SIG-M5 treated with dmso at 0.1 percent for 504 hours (cell line): ENCODE measurements at regions not wholly inside any gene's neighbourhood (a gene's known extent, or its start where the extent isn't known, plus 50 kb on each side); places are given as distances from the start of the nearest gene placed in this dataset.
"Not testable (repeated sequence)": the region's sequence is repeated elsewhere in the genome, so short reads cannot be mapped to it uniquely, and the experiment has no call there.

Experiments
- DNase-seq: peaks from one replicate; lab custom pipeline; 2025; ENCODE audit not compliant: unreplicated experiment; lab: John Stamatoyannopoulos, UW

DNA sequence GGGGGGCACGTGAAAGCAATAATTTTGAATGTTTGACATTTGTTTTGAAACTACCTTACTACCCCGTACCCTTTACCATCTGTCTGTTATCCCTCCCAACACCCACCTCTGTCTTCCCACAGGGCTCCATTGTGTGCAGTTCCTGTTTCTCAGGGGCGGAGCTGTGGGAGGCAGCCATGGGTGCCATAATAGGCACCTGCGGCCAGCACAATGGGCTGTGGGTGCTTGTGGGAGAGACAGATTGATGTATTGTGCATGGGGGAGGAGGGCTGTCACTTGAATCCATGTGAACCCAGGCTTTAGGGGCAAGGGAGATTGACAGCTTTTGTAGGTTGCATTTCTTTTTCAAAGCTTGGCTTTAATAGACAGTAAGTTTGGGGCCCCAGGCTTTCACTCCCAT lies 122.6 kb upstream of the CXorf66 start:
- DNase-seq = no peak

DNA sequence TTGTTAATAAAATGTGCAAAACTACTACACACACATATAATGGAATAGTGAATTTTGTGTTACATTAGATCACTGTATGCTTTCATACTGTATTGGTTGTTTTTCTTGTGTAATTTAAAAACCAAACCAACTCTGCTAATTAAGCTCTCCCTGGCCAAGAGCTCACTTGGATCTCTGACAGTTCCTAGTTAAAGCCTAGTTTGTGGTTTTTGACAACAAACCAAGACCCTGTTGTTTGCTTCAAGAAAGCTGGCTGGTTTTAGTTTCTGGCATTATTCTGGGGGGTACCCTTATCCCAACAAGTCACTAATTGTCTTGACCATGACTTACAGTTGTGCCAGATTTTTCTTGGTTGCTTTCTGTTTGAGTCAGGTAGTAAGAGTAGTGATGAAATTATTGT lies 121.4 kb upstream of the CXorf66 start:
- DNase-seq = no peak

DNA sequence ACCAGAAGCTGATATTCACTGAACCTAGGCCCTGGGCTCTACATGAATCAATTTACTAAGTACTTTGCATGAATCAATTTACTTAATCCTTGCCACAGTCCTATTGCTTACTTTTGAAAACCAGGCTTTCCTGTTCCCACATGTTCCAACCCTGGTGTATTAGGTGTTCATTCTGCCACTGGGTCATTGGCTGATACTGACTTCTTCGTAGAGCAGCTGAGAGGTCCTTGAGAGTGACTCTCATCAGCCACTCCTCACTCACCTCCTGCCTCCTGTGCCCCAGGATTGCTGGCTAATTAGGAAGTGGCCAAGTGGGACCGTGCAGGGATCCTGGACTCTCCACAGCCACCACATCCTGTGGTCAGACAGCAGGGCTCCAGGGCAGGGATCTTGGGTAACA lies 109.5 kb upstream of the CXorf66 start:
- not testable (repeated sequence) for DNase-seq

DNA sequence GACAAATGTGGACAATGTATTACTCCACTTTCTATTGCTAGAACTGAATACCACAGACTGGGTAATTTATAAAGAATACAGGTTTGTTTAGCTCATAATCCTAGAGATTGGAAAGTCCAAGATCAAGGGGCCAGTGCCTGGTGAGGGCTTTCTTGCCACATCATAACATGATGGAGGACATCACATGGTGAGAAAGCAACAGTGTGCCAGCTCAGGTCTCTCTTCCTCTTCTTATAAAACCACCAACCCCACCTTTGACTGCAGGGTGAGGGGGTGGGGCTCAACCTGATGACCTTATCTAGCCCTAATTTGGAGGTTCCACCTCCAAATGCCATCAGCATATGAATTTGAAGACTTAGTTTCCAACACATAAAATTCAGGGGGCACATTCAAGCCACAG lies 105.7 kb upstream of the CXorf66 start:
- no peak for DNase-seq

DNA sequence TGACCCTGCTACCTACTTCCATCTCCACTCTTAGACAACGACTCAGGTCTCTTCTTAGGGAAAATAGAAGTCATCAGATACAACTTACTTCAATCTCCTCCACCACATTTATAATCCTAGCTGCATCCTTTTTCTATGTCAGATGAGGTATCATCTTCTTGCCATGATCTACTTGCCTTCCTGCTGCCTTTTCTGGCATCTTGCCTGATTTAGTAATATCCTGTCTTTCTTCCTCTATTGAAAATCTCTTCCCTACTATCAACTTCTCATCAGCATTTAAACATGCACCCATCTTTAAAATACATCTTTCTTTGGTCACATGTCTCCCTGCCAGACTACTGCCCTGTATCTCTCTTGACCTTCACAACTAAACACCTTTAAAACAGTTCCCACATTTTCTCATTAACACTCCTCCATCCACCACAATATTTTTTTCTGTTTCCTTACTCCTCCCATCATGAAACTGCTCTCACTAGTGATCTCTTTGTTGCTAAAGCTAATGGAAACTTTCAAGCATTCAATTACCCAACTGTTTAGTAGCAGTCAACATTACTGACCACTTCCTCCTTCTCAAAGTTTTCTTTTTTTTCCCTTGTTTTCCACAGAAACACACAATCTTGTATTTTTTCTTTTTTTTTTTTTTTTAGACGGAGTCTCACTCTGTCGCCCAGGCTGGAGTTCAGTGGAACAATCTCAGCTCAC lies 100.8 kb upstream of the CXorf66 start:
- peak; percentile 37 for DNase-seq

DNA sequence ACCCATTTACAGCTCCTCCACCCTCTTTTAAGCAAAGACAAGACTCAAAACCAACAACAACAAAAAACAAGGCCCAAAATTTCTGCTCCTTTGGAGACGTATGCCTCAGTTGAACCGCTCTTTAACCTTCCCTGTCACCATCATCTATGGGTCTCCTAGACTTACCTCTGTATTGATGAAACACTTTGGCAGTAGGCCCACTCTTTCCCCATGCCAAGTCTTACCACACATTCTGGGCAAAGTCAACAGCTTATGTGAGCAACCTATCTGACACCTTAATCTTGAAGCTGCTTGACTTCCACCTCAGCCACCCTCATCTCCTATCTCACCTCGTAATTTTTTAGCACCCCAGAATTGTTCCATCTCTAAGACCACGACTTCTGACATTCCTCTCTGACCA lies 99.7 kb upstream of the CXorf66 start:
- no peak for DNase-seq

DNA sequence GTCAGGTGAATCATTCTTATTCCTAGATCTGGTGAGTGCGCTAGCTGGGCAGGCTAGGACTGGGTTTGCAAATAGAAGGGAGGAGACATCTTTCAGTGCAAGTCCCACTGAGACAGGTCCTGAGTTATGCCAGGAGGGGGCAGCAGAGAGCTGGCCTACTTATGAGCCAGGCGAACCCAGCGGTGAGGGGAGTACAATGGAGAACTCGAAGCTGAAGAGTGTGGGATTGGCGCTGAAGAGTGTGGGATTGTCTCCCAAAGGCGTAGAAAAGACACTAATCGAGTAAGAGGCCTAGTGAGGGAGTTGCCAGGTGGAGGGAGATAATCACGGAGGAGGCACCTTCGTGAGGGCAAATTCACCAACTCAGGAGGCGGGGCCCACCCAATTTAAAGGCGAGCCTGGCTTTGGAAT lies 91.7 kb upstream of the CXorf66 start:
- DNase-seq = peak; percentile 44

DNA sequence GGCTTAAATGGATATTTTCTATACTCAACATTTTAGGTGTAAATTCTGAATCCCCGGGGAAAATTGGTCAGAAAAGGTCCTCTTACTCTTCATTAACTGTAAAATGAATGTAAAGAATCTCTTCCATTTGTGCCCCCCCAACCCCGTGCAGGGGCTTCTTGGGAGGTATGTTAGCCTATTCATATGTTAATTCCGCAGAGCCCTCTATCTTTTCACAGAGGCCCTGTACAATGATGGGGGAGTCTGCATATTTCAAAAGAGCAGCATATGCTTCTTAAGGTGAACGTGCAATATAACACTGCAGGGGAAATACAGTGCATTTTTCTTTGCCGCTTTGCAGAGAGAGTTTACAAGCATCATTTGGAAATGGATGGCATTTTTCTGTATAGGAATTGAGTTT lies 88.5 kb upstream of the CXorf66 start:
- no peak for DNase-seq

DNA sequence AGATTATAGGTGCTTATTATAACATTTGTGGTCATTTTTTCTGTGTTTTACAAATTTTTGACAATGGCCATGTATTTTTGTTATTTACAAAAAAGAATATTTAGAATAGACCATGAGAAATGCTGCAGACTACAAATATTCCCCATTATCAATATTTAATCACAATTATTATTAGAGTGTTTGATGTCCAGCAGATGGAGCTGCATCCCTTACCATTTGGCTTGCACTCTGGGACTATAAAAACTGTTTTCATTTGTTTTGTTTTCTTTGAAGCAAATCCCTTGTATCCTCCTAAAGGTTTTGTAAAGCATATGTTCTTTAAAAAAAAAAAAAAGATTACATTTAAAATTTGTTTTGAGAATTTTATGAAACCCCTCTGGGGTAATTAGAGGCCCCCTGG lies 85.6 kb upstream of the CXorf66 start:
- peak; percentile 0 for DNase-seq

DNA sequence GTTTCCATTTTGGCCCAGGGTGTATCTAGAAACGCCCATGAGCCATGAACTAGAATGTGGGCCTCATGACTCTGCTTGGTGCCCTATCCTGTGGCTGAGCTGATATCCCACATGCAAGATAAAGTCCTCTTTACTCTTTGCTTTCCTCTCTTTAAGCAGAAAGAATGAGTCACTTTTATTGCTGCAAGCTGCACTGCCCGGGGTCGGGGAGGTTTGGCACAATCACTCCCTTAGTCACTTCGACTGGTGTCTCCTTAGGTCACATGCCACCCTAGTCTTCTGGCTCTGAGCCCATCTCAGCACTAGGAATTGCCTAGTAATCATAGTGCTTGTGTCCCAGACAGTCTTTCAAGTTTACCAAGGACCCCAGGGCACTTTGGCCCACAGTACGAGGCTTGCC lies 75.1 kb upstream of the CXorf66 start:
- DNase-seq = peak; percentile 29

DNA sequence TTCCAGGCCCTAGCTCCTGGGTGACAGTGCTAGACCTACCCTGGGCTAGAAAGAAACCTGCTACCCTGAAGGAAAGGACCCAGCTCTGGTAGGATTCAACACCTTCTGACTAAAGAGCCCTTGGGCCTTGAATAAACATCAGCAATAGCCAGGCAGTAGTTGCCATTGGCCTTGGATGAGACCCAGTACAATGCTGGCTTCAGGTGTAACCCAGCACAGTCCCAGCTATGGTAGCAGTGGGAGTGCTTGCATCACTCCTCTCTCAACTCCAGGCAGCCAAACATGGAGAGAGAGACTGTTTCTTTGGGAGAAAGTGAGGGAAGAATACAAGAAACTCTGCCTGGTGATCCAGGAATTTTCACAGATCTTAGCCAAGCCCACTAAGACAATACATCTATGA lies 73.5 kb upstream of the CXorf66 start:
- no peak for DNase-seq

DNA sequence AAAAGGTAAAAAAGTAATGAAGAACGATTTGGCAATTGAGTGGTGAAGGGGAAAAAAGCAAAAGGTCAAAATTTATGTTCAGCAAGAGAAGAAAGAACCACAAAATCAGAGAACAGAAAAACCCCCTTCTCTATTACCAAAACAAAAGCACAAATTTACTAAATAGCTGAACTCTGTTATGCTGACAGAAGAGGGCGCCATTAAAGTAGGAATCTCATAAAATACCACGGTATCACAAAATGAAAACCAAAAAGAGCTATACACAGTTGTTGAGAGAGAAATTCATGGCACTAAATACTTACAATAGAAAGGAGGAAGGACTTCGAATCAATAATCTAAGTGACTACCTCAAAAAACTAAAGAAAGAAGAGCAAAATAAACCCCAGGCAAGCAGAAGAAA lies 69.6 kb upstream of the CXorf66 start:
- peak; percentile 2 for DNase-seq

DNA sequence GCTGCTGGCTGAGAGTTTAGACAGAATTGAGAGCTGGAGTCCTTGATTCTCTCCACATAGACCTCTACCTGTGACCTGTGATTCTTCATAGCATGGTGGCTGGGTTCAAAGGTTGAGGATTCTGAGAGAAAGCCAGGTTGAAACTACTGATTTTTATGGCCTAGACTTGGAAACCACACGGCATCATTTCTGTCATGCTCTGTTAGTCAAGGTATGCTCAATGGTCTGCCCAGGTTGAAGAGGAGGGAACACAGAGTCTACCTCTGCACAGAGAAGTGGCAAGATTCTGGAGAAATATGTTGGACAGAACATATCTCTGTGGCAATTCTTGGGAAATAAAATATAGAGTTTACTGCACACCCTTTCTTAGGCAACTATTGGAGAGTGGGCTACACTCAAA lies 57.2 kb upstream of the CXorf66 start:
- no peak for DNase-seq

DNA sequence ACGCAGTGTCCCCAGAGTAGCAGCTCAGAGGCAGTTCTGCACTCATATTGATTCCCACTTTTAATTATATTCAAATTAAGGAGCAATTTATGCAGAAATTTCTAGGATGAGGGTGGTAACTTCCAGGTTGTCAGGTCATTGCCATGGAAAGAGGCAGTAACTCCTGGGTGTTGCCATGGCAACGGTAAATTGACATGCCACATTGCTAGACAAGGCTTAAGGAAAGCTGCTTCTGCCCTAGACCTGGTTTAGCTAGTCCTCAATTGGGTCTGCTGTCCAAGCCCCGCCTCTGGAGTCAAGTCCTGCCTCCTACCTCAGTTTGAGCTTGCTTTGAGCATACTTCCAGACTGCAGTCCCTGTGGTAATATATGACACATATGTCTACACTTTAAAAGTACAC lies 53.8 kb upstream of the CXorf66 start:
- DNase-seq = not testable (repeated sequence)
